Bronchial epithelial cell (primary cell): ENCODE measurements at regions not wholly inside any gene's neighbourhood (a gene's known extent, or its start where the extent isn't known, plus 50 kb on each side); places are given as distances from the start of the nearest gene placed in this dataset.

Experiments
- DNase-seq: peaks from one replicate; pipeline ENCODE4 v3.0.0-alpha.2; 2010; ENCODE audit warnings: low read depth
- FAIRE-seq: peaks from 2 replicates; lab custom pipeline; 2011; peaks lifted over from hg19 to GRCh38; lab: Jason Lieb, UNC
- H3K27me3 ChIP-seq: 2 replicates; pipeline ENCODE4 v1.5.1; 2011; ENCODE audit warnings: low read length; ENCODE audit not compliant: control insufficient read depth, insufficient read depth
- H3K36me3 ChIP-seq: 2 replicates; pipeline ENCODE4 v1.5.1; 2011; ENCODE audit warnings: low read length; ENCODE audit not compliant: control insufficient read depth, insufficient read depth
- H3K4me3 ChIP-seq: 2 replicates; pipeline ENCODE4 v1.5.1; 2011; ENCODE audit warnings: mild to moderate bottlenecking, low read depth, low read length, control low read depth
- CTCF ChIP-seq: IDR thresholded peaks from 2 replicates; pipeline ENCODE4 v1.5.1; 2011; ENCODE audit warnings: mild to moderate bottlenecking, moderate library complexity, low read length, control low read depth, inconsistent platforms; ENCODE audit not compliant: insufficient read depth, severe bottlenecking

- H3K4me3 ChIP-seq: no peak overlapping the region
- FAIRE-seq: no peak
- no peak for DNase-seq
- no peak for TF ChIP-seq CTCF
- no peaks in the 10 kb centered on the region for H3K36me3 ChIP-seq
- H3K27me3 ChIP-seq: no peaks in the 10 kb centered on the region
Measured at GRCh38 chr4:23660865-23661264, 229.0 kb downstream of the PPARGC1A start.

GRCh38 chr4:23654791-23655190, 235.1 kb downstream of the PPARGC1A start:
- TF ChIP-seq CTCF: no peak
- DNase-seq: peak; percentile 59
- no peak for FAIRE-seq
- H3K27me3 ChIP-seq: no peaks in the 10 kb centered on the region
- H3K4me3 ChIP-seq: no peak overlapping the region
- H3K36me3 ChIP-seq: no peaks in the 10 kb centered on the region

- no peak overlapping the region for H3K4me3 ChIP-seq
- DNase-seq (no peak), FAIRE-seq (no peak)
- no peaks in the 10 kb centered on the region for H3K36me3 ChIP-seq
- TF ChIP-seq CTCF: no peak
- no peaks in the 10 kb centered on the region for H3K27me3 ChIP-seq
Measured at GRCh38 chr4:23648854-23649596, 240.8 kb downstream of the PPARGC1A start.

- H3K27me3 ChIP-seq: no peaks in the 10 kb centered on the region
- no peak for DNase-seq
- no peaks in the 10 kb centered on the region for H3K36me3 ChIP-seq
- H3K4me3 ChIP-seq: no peak overlapping the region
- no peak for FAIRE-seq
- no peak for TF ChIP-seq CTCF
Measured at GRCh38 chr4:23635468-23635867, 254.4 kb downstream of the PPARGC1A start.

- no peak for TF ChIP-seq CTCF
- no peak overlapping the region for H3K4me3 ChIP-seq
- FAIRE-seq: no peak
- peak; percentile 58 for DNase-seq
- H3K36me3 ChIP-seq: no peaks in the 10 kb centered on the region
- H3K27me3 ChIP-seq: no peaks in the 10 kb centered on the region
Measured at GRCh38 chr4:23631255-23631950, 258.4 kb downstream of the PPARGC1A start.

GRCh38 chr4:23630110-23630509, 259.7 kb downstream of the PPARGC1A start:
- TF ChIP-seq CTCF: no peak
- FAIRE-seq (no peak), DNase-seq (no peak)
- Histone ChIP-seq H3K27me3 (no peaks in the 10 kb centered on the region), H3K36me3 (no peaks in the 10 kb centered on the region), H3K4me3 (no peak overlapping the region)
